HG02885 (cell line): ENCODE measurements at regions not wholly inside any gene's neighbourhood (a gene's known extent, or its start where the extent isn't known, plus 50 kb on each side); places are given as distances from the start of the nearest gene placed in this dataset.
"Not testable (repeated sequence)": the region's sequence is repeated elsewhere in the genome, so short reads cannot be mapped to it uniquely, and the experiment has no call there.

Experiments used
- ATAC-seq: cut with Tn5 transposase; IDR thresholded peaks from one replicate; pipeline ENCODE4 v1.9.1; 2021; ENCODE audit warnings: mild to moderate bottlenecking; ENCODE audit not compliant: unreplicated experiment, poor library complexity

- ATAC-seq: no peak
These were observed 153.3 kb upstream of the SLC44A1 start for GRCh38 chr9:105091004-105091640.

- no peak for ATAC-seq
These were observed 150.8 kb upstream of the SLC44A1 start for GRCh38 chr9:105093685-105094084.

- ATAC-seq: no peak
These were observed 146.1 kb upstream of the SLC44A1 start for GRCh38 chr9:105098370-105098769.

GRCh38 chr9:105103776-105104175 is 140.7 kb upstream of the SLC44A1 start:
- ATAC-seq: no peak

GRCh38 chr9:105114318-105114717 is 130.1 kb upstream of the SLC44A1 start:
- no peak for ATAC-seq

- peak; percentile 80 for ATAC-seq
These were observed 129.3 kb upstream of the SLC44A1 start for GRCh38 chr9:105114964-105115728.

- no peak for ATAC-seq
These were observed 128.2 kb upstream of the SLC44A1 start for GRCh38 chr9:105116052-105116868.

GRCh38 chr9:105117234-105117633 is 127.2 kb upstream of the SLC44A1 start:
- ATAC-seq: no peak

GRCh38 chr9:105118636-105119035 is 125.8 kb upstream of the SLC44A1 start:
- no peak for ATAC-seq

- ATAC-seq: no peak
These were observed 125.3 kb upstream of the SLC44A1 start for GRCh38 chr9:105119156-105119555.

GRCh38 chr9:105121861-105122430 is 122.5 kb upstream of the SLC44A1 start:
- no peak for ATAC-seq

- ATAC-seq: not testable (repeated sequence)
These were observed 119.9 kb upstream of the SLC44A1 start for GRCh38 chr9:105124598-105124997.

- ATAC-seq: no peak
These were observed 118.2 kb upstream of the SLC44A1 start for GRCh38 chr9:105126226-105126625.

GRCh38 chr9:105127863-105128220 is 116.6 kb upstream of the SLC44A1 start:
- peak; percentile 91 for ATAC-seq

GRCh38 chr9:105128908-105129600 is 115.4 kb upstream of the SLC44A1 start:
- no peak for ATAC-seq

- ATAC-seq: no peak
These were observed 114.7 kb upstream of the SLC44A1 start for GRCh38 chr9:105129731-105130130.

- no peak for ATAC-seq
These were observed 112.5 kb upstream of the SLC44A1 start for GRCh38 chr9:105131981-105132380.

- no peak for ATAC-seq
These were observed 111.8 kb upstream of the SLC44A1 start for GRCh38 chr9:105132606-105133005.

- ATAC-seq: no peak
These were observed 106.1 kb upstream of the SLC44A1 start for GRCh38 chr9:105138306-105138801.
